Tibial artery (tissue), 4 donors: ENCODE measurements at regions not wholly inside any gene's neighbourhood (a gene's known extent, or its start where the extent isn't known, plus 50 kb on each side); places are given as distances from the start of the nearest gene placed in this dataset.

Source experiments
- DNase-seq, 2 donors: peaks; one replicate each; pipeline ENCODE4 v3.0.0-alpha.2; 2019
- H3K27ac ChIP-seq, 2 donors: fragments of 200-600 bp; sonication (generic) in 1 of 2; 1 replicate in 1 of 2; 2 replicates in 1 of 2; pipeline ENCODE4 v1.5.1; 2018 to 2019; ENCODE audit warnings: mild to moderate bottlenecking in 1 of 2
- H3K27me3 ChIP-seq, 2 donors: fragments of 200-600 bp; sonication (generic) in 1 of 2; one replicate each; pipeline versions ENCODE4 v1.5.1 to v1.6.0; 2016 to 2019
- H3K36me3 ChIP-seq, 3 donors: fragments of 200-600 bp; sonication (generic) in 2 of 3; one replicate each; pipeline ENCODE4 v1.5.1; 2016 to 2019; ENCODE audit warnings: mild to moderate bottlenecking in 2 of 3
- H3K4me1 ChIP-seq, 4 donors: fragments of 200-600 bp; sonication (generic) in 2 of 4; 1 replicate in 3 of 4; 2 replicates in 1 of 4; pipeline ENCODE4 v1.5.1; 2016 to 2019
- H3K4me3 ChIP-seq, 2 donors: fragments of 200-600 bp; sonication (generic) in 1 of 2; 1 replicate in 1 of 2; 2 replicates in 1 of 2; pipeline ENCODE4 v1.5.1; 2018 to 2019; ENCODE audit warnings: mild to moderate bottlenecking in 2 of 2
- H3K9me3 ChIP-seq, 3 donors: fragments of 200-600 bp; sonication (generic) in 1 of 3; one replicate each; pipeline ENCODE4 v1.5.1; 2016 to 2019
- intact Hi-C: fragments of 100-400 bp; cut with DNase I; formaldehyde crosslinking; loops from one replicate; pipeline ENCODE4 v1.15.0; 2023; ENCODE audit warnings: low total_unique reads
- TF ChIP-seq, protein P1 (sequence below), 2 experiments: fragments of 200-600 bp in 1 of 2; fragments of 450-650 bp in 1 of 2; IDR thresholded peaks; one replicate each; pipeline ENCODE4 v1.5.1; 2017 to 2019; ENCODE audit warnings: antibody characterized with exemption in 2 of 2, mild to moderate bottlenecking in 1 of 2, moderate library complexity in 1 of 2

DNA sequence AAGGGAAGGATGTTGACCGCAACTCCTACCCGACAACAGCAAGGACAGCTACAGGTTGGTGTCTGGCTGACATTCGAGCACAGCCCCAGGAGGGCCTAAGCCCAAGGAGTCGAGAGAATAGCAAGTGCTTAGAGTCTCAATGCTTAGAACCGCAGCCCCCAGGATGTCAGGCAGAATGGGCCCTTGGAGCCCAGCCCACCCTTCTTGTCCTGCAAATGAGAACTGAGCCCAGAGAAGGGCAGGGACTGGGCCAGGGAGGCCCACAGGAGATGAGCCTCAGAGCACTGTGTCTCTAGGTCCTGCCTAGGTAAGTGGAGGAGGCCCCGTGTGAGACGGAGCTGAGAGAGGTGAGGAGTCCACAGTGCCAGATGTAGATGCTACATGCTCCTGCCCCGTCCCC, 173.3 kb upstream of the ZMIZ1 start:
- Histone ChIP-seq H3K4me1 (peaks cover 0 to 11% (median 3%) of the 10 kb centered on the region in 4 donors), H3K36me3 (no peaks in the 10 kb centered on the region), H3K27ac (no peak overlapping the region), H3K9me3 (no peaks in the 10 kb centered on the region), H3K27me3 (no peaks in the 10 kb centered on the region), H3K4me3 (no peak overlapping the region)
- no peak for DNase-seq
- intact Hi-C loops, result no loop called here
- TF ChIP-seq, protein P1, sequence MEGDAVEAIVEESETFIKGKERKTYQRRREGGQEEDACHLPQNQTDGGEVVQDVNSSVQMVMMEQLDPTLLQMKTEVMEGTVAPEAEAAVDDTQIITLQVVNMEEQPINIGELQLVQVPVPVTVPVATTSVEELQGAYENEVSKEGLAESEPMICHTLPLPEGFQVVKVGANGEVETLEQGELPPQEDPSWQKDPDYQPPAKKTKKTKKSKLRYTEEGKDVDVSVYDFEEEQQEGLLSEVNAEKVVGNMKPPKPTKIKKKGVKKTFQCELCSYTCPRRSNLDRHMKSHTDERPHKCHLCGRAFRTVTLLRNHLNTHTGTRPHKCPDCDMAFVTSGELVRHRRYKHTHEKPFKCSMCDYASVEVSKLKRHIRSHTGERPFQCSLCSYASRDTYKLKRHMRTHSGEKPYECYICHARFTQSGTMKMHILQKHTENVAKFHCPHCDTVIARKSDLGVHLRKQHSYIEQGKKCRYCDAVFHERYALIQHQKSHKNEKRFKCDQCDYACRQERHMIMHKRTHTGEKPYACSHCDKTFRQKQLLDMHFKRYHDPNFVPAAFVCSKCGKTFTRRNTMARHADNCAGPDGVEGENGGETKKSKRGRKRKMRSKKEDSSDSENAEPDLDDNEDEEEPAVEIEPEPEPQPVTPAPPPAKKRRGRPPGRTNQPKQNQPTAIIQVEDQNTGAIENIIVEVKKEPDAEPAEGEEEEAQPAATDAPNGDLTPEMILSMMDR (IDR thresholded peaks at IDR 0.05), result no peak

GRCh38 chr10:78896159-78896928, 172.4 kb upstream of the ZMIZ1 start:
- Histone ChIP-seq H3K27ac (no peak overlapping the region), H3K27me3 (no peaks in the 10 kb centered on the region), H3K36me3 (no peaks in the 10 kb centered on the region), H3K4me1 (peaks cover 0 to 11% (median 4%) of the 10 kb centered on the region in 4 donors), H3K9me3 (no peaks in the 10 kb centered on the region), H3K4me3 (no peak overlapping the region)
- DNase-seq, result no peak
- intact Hi-C loops, result no loop called here
- TF ChIP-seq, protein P1 (IDR thresholded peaks at IDR 0.05), result no peak

DNA sequence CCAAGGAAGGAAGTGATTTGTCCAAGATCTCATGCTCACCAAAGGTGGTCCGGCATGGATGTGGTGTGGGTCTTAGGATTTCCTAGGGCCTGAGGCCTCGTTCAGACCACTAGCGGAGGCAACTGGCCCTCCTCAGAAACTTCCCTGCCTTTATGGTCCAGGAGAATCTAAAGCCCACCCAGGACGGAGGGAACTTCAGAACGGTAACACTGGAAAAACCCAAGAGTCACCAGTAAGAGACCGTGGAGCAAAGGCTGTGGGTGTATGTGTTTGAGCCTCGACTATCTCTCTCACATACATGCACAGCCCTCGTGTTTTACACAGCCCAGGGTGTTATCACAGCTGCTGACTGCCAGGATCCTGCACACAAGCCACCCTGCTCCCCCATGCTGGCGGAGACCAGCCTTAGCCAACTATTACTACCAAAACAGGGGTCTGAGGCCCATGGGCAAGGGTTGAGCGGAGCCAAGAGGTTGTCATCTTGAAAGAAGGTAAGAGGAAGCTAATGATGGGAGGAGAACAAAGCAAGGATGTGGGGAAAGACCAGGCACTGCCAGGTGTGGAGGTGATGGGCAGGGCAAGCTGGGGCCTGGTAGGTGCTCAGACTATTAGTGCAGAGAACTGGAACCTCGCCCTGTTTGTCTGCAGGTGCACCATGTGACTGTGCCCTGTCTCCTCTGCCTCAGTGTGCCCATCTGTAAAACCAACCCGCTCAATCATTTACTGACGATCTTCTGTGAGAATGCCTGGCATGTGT, 170.2 kb upstream of the ZMIZ1 start:
- H3K4me3 ChIP-seq, result no peak overlapping the region
- H3K27ac ChIP-seq, result no peak overlapping the region
- intact Hi-C loops, result no loop called here
- no peaks in the 10 kb centered on the region for H3K27me3 ChIP-seq
- TF ChIP-seq, protein P1 (IDR thresholded peaks at IDR 0.05), result no peak
- no peaks in the 10 kb centered on the region for H3K36me3 ChIP-seq
- DNase-seq, result no peak
- no peaks in the 10 kb centered on the region for H3K9me3 ChIP-seq
- H3K4me1 ChIP-seq, result peaks cover 0 to 11% (median 4%) of the 10 kb centered on the region in 4 donors

DNA sequence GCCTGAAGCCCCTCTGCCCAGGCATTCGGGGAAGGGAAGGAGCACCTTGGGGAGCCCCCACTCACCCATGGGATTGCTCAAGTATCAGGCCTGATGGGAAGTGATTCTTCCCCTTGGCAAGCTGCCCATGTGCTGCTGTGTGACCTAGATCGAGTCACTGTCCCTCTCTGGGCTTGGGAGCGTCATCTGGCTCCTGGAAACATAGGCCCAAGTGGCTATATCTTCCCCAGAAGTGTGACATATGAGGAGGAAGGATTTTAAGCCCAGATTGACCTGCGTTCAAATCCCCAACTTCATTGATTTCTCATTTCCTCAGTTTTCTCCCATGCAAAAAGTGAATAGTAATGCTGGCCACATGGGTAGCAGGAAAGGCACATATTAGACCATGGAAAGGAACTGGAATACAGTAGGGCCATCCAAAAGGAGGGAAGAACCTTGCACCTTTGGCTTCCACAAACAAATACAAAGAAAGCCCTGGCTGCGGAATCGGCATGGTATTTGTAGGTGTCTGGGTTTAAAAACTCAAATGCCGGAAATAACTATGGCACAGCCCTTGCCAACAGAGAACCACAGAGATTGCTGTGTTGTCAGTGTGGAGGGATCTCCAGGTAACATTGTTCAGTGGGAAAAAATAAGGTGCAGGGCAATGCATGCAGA, 169.5 kb upstream of the ZMIZ1 start:
- Histone ChIP-seq H3K27ac (no peak overlapping the region), H3K9me3 (no peaks in the 10 kb centered on the region), H3K36me3 (no peaks in the 10 kb centered on the region), H3K27me3 (no peaks in the 10 kb centered on the region), H3K4me1 (peaks cover 0 to 11% (median 4%) of the 10 kb centered on the region in 4 donors), H3K4me3 (no peak overlapping the region)
- TF ChIP-seq, protein P1 (IDR thresholded peaks at IDR 0.05), result no peak
- intact Hi-C loops, result no loop called here
- no peak for DNase-seq

DNA sequence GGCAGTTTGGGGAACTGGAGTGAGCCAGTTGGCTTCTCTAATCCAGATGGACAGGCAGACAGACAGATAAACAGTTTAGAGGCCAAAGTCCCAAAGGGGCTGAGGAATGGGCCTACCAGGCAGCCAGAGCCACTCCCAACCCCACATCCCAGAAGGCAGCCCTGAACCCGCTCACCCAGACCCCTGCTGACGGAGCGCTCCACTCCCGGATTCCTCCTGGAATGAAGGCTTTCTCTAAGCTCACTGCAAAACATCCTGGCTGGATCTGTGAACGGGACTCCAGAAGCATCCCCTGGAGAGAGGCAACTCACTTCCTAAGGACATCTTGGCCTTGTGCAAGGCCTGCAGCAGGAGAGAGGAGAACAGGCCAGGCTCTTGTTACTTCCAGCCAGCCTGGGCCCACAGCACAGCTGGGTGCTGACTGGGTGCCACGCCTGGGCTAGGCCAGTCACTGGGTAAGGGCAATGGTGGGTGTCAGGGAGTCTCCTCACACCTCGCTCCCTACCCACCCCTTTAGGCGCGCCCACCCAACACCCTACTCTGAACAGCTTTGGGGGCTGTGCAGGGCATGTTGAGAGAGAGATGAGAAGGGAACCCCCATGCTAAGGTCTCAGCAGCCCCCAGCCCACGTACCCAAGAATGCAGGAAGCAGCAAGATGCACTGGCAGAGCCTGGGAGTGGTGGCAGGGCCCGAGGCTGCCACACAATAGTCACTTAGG, 168.6 kb upstream of the ZMIZ1 start:
- no peaks in the 10 kb centered on the region for H3K36me3 ChIP-seq
- no peak overlapping the region for H3K4me3 ChIP-seq
- H3K4me1 ChIP-seq, result peaks cover 0 to 11% (median 4%) of the 10 kb centered on the region in 4 donors
- peak; percentile 62 to 86 for DNase-seq
- intact Hi-C loops, result no loop called here
- no peaks in the 10 kb centered on the region for H3K9me3 ChIP-seq
- H3K27me3 ChIP-seq, result no peaks in the 10 kb centered on the region
- TF ChIP-seq, protein P1 (IDR thresholded peaks at IDR 0.05), result no peak
- H3K27ac ChIP-seq, result peak overlapping the region; percentile 11 to 46
